ENCODE measurements at regions not wholly inside any gene's neighbourhood (a gene's known extent, or its start where the extent isn't known, plus 50 kb on each side); places are given as distances from the start of the nearest gene placed in this dataset.

DNA sequence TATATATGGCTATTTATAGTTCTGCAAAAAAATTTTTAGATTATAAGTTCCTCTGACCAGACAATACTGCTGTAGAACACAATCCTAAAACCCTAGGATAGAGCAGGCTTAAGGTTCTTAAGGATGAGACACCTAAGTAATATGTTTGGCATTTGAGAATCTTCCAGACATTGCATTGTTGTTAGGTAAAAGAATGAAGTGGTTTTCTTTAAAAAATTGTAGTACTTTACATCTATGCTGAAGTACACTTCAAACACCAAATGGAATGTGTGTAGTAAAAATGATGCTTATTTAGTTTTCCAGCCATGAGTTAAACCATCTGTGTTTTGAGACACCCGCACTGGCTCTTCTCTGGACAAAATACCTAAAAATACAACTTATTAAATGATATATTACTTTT, 857.7 kb downstream of the OTOL1 start:
- POLR2A ChIA-PET, result no interaction called here
- CTCF ChIA-PET, result no interaction called here
- peak; percentile 80 for DNase-seq (ENCODE audit: low read depth)

DNA sequence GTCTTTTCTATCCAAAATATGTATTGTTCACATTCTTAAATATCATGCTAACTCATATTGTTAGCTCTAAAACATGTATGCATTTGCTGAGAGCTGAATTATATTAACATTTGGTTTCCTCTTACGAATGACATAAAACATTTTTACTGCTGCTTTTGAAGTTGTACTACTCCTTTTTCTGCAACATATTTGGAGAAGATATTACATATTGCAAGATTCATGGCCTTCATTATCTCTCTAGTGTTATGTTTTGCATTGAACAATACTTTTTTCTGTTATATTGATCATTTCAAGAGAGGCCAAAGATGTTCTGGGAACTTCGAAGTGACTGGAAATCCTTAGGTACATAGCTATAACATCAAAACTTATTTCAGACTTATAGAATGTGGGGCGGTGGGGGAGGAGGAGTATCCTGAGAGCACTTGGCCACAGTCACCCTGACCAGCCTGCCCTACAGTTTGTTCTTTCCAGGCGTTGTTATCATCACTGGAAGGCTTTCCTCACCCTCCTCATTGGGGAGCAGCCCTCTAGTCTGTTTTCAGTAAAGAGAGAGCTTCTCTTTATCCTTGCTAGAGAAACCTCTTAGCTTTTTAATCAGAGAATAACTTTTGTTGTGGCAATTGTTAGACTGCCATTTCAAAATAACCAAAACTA, 868.6 kb downstream of the OTOL1 start:
- ChIA-PET POLR2A (no interaction called here), CTCF (interaction anchor here (0.9 kb wide), 1 partner anchor 10 kb away, joined by 3 read pairs; no protein-coding TSS in a partner anchor)
- no peak for DNase-seq (ENCODE audit: low read depth)

More for the DNA sequence above, 857.7 kb downstream of the OTOL1 start:
- no peaks in the 10 kb centered on the region for H3K27me3 ChIP-seq (ENCODE audit: control insufficient read depth, insufficient read depth, low read length)
- no peaks in the 10 kb centered on the region for H3K36me3 ChIP-seq (ENCODE audit: control insufficient read depth, insufficient read depth, low read length)
- no peak overlapping the region for H3K4me3 ChIP-seq (ENCODE audit: low read depth, low read length)
- TF ChIP-seq, protein P1, sequence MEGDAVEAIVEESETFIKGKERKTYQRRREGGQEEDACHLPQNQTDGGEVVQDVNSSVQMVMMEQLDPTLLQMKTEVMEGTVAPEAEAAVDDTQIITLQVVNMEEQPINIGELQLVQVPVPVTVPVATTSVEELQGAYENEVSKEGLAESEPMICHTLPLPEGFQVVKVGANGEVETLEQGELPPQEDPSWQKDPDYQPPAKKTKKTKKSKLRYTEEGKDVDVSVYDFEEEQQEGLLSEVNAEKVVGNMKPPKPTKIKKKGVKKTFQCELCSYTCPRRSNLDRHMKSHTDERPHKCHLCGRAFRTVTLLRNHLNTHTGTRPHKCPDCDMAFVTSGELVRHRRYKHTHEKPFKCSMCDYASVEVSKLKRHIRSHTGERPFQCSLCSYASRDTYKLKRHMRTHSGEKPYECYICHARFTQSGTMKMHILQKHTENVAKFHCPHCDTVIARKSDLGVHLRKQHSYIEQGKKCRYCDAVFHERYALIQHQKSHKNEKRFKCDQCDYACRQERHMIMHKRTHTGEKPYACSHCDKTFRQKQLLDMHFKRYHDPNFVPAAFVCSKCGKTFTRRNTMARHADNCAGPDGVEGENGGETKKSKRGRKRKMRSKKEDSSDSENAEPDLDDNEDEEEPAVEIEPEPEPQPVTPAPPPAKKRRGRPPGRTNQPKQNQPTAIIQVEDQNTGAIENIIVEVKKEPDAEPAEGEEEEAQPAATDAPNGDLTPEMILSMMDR (IDR thresholded peaks at IDR 0.05; ENCODE audit: insufficient read depth, low read depth, low read length), result no peak

DNA sequence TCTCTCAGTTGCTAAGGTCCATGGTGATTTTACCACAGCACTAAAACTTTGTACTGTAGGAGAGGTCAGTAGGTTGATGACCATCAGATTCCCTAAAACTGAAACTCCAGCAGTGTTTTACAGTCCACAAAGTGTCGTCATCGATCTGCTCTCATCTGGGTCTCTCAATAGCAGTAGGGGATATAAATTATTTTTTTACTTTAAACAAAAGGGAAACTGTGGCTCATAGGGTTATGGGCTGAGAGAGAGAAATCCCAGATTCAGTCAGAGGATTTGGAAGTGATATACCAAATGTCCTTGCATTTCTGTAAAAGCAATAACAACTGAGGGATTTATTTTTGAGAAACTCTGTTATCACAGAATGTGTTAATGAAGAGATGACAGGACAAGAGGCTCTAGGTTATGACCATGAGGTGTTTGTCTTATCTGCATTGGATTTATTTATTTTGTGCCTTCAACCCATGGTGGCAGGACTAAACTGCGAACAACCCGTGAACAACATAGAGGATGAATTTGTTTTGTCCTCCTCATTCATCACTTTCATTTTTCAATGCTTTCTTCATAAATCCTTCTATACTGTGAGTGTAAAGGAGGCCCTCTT, 869.7 kb downstream of the OTOL1 start:
- H3K4me3 ChIP-seq (ENCODE audit: low read depth, low read length), result no peak overlapping the region
- POLR2A ChIA-PET, result interaction anchor here (0.6 kb wide), 1 partner anchor 28 kb away, joined by 10 read pairs; no protein-coding TSS in a partner anchor
- no peaks in the 10 kb centered on the region for H3K36me3 ChIP-seq (ENCODE audit: control insufficient read depth, insufficient read depth, low read length)
- CTCF ChIA-PET, result interaction anchor here (1.4 kb wide), 1 partner anchor 10 kb away, joined by 3 read pairs; no protein-coding TSS in a partner anchor
- TF ChIP-seq, protein P1 (IDR thresholded peaks at IDR 0.05; ENCODE audit: insufficient read depth, low read depth, low read length), result no peak
- no peak for DNase-seq (ENCODE audit: low read depth)
- H3K27me3 ChIP-seq (ENCODE audit: control insufficient read depth, insufficient read depth, low read length), result no peaks in the 10 kb centered on the region

More for the DNA sequence above, 868.6 kb downstream of the OTOL1 start:
- no peaks in the 10 kb centered on the region for H3K36me3 ChIP-seq (ENCODE audit: control insufficient read depth, insufficient read depth, low read length)
- no peak overlapping the region for H3K4me3 ChIP-seq (ENCODE audit: low read depth, low read length)
- TF ChIP-seq, protein P1 (IDR thresholded peaks at IDR 0.05; ENCODE audit: insufficient read depth, low read depth, low read length), result no peak
- H3K27me3 ChIP-seq (ENCODE audit: control insufficient read depth, insufficient read depth, low read length), result no peaks in the 10 kb centered on the region

DNA sequence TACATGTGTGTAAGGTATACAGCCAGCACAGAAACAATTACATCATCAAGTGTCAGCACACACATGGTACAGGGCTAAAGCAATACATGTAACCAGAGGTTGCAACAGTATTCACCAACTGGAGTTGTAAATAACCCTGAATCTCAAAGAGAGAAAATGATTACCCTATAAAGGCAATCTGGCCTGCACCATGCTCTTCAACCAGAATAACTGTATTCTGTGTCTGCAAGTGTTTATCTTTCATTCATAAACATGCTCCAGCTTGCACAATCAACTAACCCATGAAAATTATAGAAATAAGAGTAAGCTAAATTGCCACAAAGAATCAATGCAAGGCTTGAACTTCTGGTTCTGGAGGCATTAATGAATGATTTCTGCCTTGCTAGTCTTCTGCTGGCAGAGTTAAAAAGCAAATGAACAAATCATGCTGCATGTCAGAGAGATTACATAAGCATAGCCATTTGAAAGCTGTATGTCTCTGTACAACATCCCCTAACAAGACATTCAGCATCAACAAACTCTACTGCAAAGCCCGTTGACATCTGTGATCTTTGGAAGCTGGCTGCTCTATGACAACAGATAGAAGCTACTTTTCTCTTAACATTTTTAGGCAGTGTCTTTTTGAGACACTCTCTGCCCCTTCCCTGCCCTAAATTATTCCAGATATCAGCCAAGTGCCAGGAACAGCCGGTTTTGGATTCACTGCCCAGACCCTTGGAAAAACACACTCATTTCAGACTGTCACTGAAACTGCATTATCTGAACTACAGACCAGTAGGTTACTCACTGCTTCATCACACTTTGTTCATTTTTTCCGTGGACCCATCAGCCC, 871.0 kb downstream of the OTOL1 start:
- DNase-seq (ENCODE audit: low read depth), result no peak
- ChIA-PET POLR2A (no interaction called here), CTCF (interaction anchor here (1.4 kb wide), 1 partner anchor 8 kb away, joined by 3 read pairs; no protein-coding TSS in a partner anchor)
- no peaks in the 10 kb centered on the region for H3K27me3 ChIP-seq (ENCODE audit: control insufficient read depth, insufficient read depth, low read length)
- no peak overlapping the region for H3K4me3 ChIP-seq (ENCODE audit: low read depth, low read length)
- no peaks in the 10 kb centered on the region for H3K36me3 ChIP-seq (ENCODE audit: control insufficient read depth, insufficient read depth, low read length)
- TF ChIP-seq, protein P1 (IDR thresholded peaks at IDR 0.05; ENCODE audit: insufficient read depth, low read depth, low read length), result no peak

DNA sequence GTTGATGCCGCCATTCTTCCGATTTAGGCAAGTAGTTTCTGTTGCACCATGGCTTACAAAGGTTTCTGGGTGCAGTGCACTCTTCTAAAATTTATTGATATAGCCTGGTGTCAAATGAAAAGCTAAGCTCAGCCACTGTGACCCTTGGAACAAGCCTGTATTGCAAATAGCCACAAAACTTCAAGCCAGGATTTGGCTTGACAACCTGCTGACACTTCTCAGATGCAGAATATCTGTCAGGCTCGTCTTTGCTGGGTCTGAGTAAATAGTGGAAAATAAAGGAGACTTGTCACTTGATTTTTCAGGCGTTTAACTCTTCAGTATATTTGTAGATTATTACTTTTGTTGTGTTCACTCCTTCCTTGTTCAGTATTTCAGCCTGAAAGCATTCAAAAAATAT, 871.8 kb downstream of the OTOL1 start:
- ChIA-PET POLR2A (no interaction called here), CTCF (interaction anchor here (1.0 kb wide), 1 partner anchor 18 kb away, joined by 3 read pairs; no protein-coding TSS in a partner anchor)
- TF ChIP-seq, protein P1 (IDR thresholded peaks at IDR 0.05; ENCODE audit: insufficient read depth, low read depth, low read length), result no peak
- DNase-seq (ENCODE audit: low read depth), result no peak
- no peaks in the 10 kb centered on the region for H3K36me3 ChIP-seq (ENCODE audit: control insufficient read depth, insufficient read depth, low read length)
- H3K4me3 ChIP-seq (ENCODE audit: low read depth, low read length), result no peak overlapping the region
- H3K27me3 ChIP-seq (ENCODE audit: control insufficient read depth, insufficient read depth, low read length), result no peaks in the 10 kb centered on the region
